HG02870 (cell line): ENCODE measurements at regions not wholly inside any gene's neighbourhood (a gene's known extent, or its start where the extent isn't known, plus 50 kb on each side); places are given as distances from the start of the nearest gene placed in this dataset.

Source experiments
- ATAC-seq: cut with Tn5 transposase; IDR thresholded peaks from one replicate; pipeline ENCODE4 v1.9.1; 2021; ENCODE audit warnings: mild to moderate bottlenecking, moderate library complexity; ENCODE audit not compliant: unreplicated experiment

GRCh38 chr18:61949946-61950345 lies 57.1 kb upstream of the RNF152 start:
- no peak for ATAC-seq

- ATAC-seq = no peak
Measured at GRCh38 chr18:61948846-61949438, 56.1 kb upstream of the RNF152 start.

GRCh38 chr18:61948281-61948741 lies 55.5 kb upstream of the RNF152 start:
- ATAC-seq = no peak

- no peak for ATAC-seq
Measured at GRCh38 chr18:61946449-61946848, 53.6 kb upstream of the RNF152 start.

DNA sequence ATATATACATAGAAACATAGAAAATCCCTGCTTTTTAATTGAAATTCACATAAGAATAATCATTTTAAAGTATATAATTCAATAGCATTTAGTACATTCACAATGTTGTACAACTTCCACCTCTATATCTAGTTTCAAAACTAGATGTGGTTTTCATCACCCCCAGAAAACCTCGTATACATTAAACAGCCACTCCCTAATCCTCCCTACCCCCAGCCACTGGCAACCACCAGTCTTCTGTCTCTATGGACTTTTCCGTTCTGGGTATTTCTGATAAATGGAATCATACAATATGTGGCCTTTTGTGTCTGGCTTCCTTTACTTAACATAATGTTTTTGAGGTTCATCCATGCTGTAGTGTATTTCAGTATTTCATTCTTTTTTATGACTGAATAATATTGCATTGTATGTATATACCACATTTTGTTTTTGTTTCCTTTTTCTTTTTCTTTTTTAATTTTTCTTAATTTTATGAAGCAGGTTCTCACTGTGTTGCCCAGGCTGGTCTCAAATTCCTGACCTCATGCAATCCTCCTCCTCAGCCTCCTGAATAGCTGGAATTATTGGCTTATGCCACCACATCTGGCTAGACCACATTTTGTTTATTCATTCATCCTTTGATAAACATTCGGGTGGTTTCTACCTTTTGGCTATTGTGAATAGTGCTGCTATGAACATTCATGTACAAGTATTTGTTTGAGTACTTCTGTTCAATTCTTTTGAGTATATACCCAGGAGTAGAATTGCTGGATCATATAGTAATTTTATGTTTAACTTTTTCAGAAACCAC lies 50.6 kb upstream of the RNF152 start:
- ATAC-seq = no peak
